HCT116 (cell line): ENCODE measurements at regions not wholly inside any gene's neighbourhood (a gene's known extent, or its start where the extent isn't known, plus 50 kb on each side); places are given as distances from the start of the nearest gene placed in this dataset.

Experiments used
- ATAC-seq: fragments of 200-7000 bp; cut with Tn5 transposase; 2 replicates; pipeline ENCODE4 v1.9.1; 2020; ENCODE audit warnings: mild to moderate bottlenecking, moderate library complexity
- BruUV-seq: library from RNA; stranded (reverse); fragments of 400-500 nt; replicated peaks from 2 replicates; lab custom pipeline; 2021; lab: Mats Ljungman, UMichigan
- CTCF ChIA-PET: fragments of 300-600 bp; sonication (Branson Sonifier 250); formaldehyde crosslinking; loops from one replicate; lab custom pipeline; 2021; ENCODE audit warnings: antibody characterized with exemption; lab: Charles Lee
- POLR2A ChIA-PET: fragments of 300-600, 350-600 bp; sonication (Branson Sonifier 250); formaldehyde crosslinking; loops from one replicate; lab custom pipeline; 2021; ENCODE audit warnings: antibody characterized with exemption; lab: Charles Lee
- RAD21 ChIA-PET, 2 experiments: fragments of 300-600 bp; sonication (Branson Sonifier 250); formaldehyde crosslinking; loops; one replicate each; lab custom pipeline; 2023; ENCODE audit warnings: low total read pairs in 2 of 2; ENCODE audit not compliant: uncharacterized antibody in 2 of 2, unreplicated experiment in 2 of 2, low non-redundant PET in 1 of 2; lab: Charles Lee
- DNase-seq: peaks from one replicate; pipeline ENCODE4 v3.0.0-alpha.2; 2010; ENCODE audit warnings: low read depth, low spot score
- H2AFZ ChIP-seq: fragments of 200-600 bp; shearing (Covaris generic), sonication (generic); 2 replicates; pipeline ENCODE4 v1.6.1; 2017; ENCODE audit warnings: low read depth, mixed run types, mixed read lengths, antibody characterized with exemption, low read length; ENCODE audit not compliant: poor library complexity, severe bottlenecking
- H3K27ac ChIP-seq: 2 replicates; pipeline ENCODE4 v1.5.1; 2012; ENCODE audit warnings: low read depth, low read length
- H3K27me3 ChIP-seq: fragments of 200-600 bp; sonication (generic); 2 replicates; pipeline ENCODE4 v1.6.1; 2016; ENCODE audit warnings: mixed run types, low read length, mixed read lengths; ENCODE audit not compliant: insufficient read depth
- H3K36me3 ChIP-seq, 2 experiments: fragments of 200-500 bp in 1 of 2; fragments of 200-600 bp in 1 of 2; sonication (Bioruptor generic) in 1 of 2; sonication (generic) in 1 of 2; 2 replicates each; pipeline versions ENCODE4 v1.5.1 to v1.6.1; 2014 to 2016; ENCODE audit warnings: low read length in 2 of 2, inconsistent platforms in 1 of 2, mixed read lengths in 1 of 2, mixed run types in 1 of 2; ENCODE audit not compliant: insufficient read depth in 2 of 2, control insufficient read depth in 1 of 2
- H3K4me1 ChIP-seq, 2 experiments: fragments of 200-600 bp in 1 of 2; sonication (generic) in 1 of 2; 2 replicates each; pipeline versions ENCODE4 v1.5.1 to v1.6.1; 2012 to 2017; ENCODE audit warnings: low read length in 2 of 2, inconsistent platforms in 1 of 2, mild to moderate bottlenecking in 1 of 2, mixed read lengths in 1 of 2, mixed run types in 1 of 2, moderate library complexity in 1 of 2; ENCODE audit not compliant: insufficient read depth in 2 of 2, control insufficient read depth in 1 of 2
- H3K4me2 ChIP-seq: fragments of 200-600 bp; sonication (generic); 2 replicates; pipeline ENCODE4 v1.6.1; 2017; ENCODE audit warnings: mixed run types, low read length, mixed read lengths
- H3K4me3 ChIP-seq, 2 experiments: fragments of 200-600 bp in 1 of 2; sonication (generic) in 1 of 2; replicated peaks in 1 of 2; 2 replicates each; pipeline ENCODE4 v1.5.1; 2011 to 2016; ENCODE audit warnings: low read length in 2 of 2, control low read depth in 1 of 2, low read depth in 1 of 2, mild to moderate bottlenecking in 1 of 2, mixed read lengths in 1 of 2, mixed run types in 1 of 2
- H3K79me2 ChIP-seq: fragments of 200-600 bp; sonication (generic); 2 replicates; pipeline ENCODE4 v1.6.1; 2017; ENCODE audit warnings: mild to moderate bottlenecking, mixed run types, low read length, moderate library complexity, mixed read lengths; ENCODE audit not compliant: insufficient read depth
- H3K9ac ChIP-seq: fragments of 200-600 bp; sonication (generic); 2 replicates; pipeline ENCODE4 v1.6.1; 2016; ENCODE audit warnings: low read length, mixed read lengths
- H3K9me2 ChIP-seq: fragments of 200-600 bp; sonication (generic), shearing (Covaris generic); 2 replicates; pipeline ENCODE4 v1.6.1; 2017; ENCODE audit warnings: mixed run types, mild to moderate bottlenecking, moderate library complexity; ENCODE audit not compliant: insufficient read depth
- H3K9me3 ChIP-seq, 2 experiments: fragments of 200-500 bp in 1 of 2; fragments of 200-600 bp in 1 of 2; sonication (Bioruptor generic) in 1 of 2; sonication (generic) in 1 of 2; 2 replicates each; pipeline ENCODE4 v1.6.1; 2014 to 2017; ENCODE audit warnings: low read length in 2 of 2, mixed read lengths in 2 of 2, inconsistent platforms in 1 of 2, low read depth in 1 of 2, mild to moderate bottlenecking in 1 of 2, mixed run types in 1 of 2, moderate library complexity in 1 of 2; ENCODE audit not compliant: control insufficient read depth in 1 of 2, insufficient read depth in 1 of 2
- H4K20me1 ChIP-seq: fragments of 200-600 bp; sonication (generic), shearing (Covaris generic); 2 replicates; pipeline ENCODE4 v1.6.1; 2017; ENCODE audit warnings: mixed run types, mild to moderate bottlenecking, moderate library complexity; ENCODE audit not compliant: insufficient read depth
- CBX3 ChIP-seq: IDR thresholded peaks from 2 replicates; pipeline ENCODE4 v1.6.1; 2012; ENCODE audit warnings: low read depth
- JUND ChIP-seq: IDR thresholded peaks from 2 replicates; pipeline ENCODE4 v1.6.1; 2012
- POLR2A ChIP-seq: IDR thresholded peaks from 2 replicates; pipeline ENCODE4 v1.7.0; 2011; ENCODE audit warnings: borderline replicate concordance; ENCODE audit not compliant: insufficient read depth, insufficient read length; ENCODE audit errors: extremely low read depth
- RAD21 ChIP-seq: IDR thresholded peaks from 2 replicates; pipeline ENCODE4 v1.6.1; 2012; ENCODE audit warnings: low read depth, mild to moderate bottlenecking
- SRF ChIP-seq: IDR thresholded peaks from 2 replicates; pipeline ENCODE4 v1.6.1; 2012; ENCODE audit warnings: low read depth
- YY1 ChIP-seq: IDR thresholded peaks from 2 replicates; pipeline ENCODE4 v1.6.1; 2011; ENCODE audit warnings: low read length, low read depth, moderate library complexity, mild to moderate bottlenecking; ENCODE audit not compliant: insufficient replicate concordance; ENCODE audit errors: extremely low read depth
- ZFX ChIP-seq: fragments of 450-650 bp; IDR thresholded peaks from 2 replicates; pipeline ENCODE4 v1.6.1; 2017
- intact Hi-C: fragments of 100-400 bp; cut with micrococcal nuclease; formaldehyde crosslinking; loops from 2 replicates; pipeline ENCODE4 v1.10.0; 2022
- TF ChIP-seq, protein P1 (sequence below): IDR thresholded peaks from 2 replicates; pipeline ENCODE4 v1.6.1; 2012
- TF ChIP-seq, protein P2 (sequence below): IDR thresholded peaks from 2 replicates; pipeline ENCODE4 v1.6.1; 2012
- TF ChIP-seq, protein P3 (sequence below): IDR thresholded peaks from 2 replicates; pipeline ENCODE4 v1.6.1; 2011; ENCODE audit warnings: mild to moderate bottlenecking, low read length, moderate library complexity; ENCODE audit not compliant: insufficient replicate concordance; ENCODE audit errors: extremely low read depth

DNA sequence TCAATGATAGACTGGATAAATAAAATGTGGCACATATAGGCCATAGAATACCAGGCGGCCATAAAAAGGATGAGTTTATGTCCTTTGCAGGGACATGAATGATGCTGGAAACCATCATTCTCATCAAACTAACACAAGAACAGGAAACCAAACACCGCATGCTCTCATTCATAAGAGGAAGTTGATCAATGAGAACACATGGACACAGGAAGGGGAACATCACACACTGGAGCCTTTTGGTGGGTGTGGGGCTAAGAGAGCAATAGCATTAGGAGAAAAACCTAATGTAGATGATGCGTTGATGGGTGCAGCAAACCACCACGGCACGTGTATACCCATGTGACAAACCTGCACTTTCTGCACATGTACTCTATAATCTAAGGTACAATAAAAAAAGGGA, 883.4 kb upstream of the PRMT6 start:
- Histone ChIP-seq H3K9me3 (peaks cover 5 to 10% of the 10 kb centered on the region in 2 experiments; a peak in 2 of 4 replicates), H3K4me1 (no peaks in the 10 kb centered on the region), H3K36me3 (no peaks in the 10 kb centered on the region), H3K9ac (no peak overlapping the region), H2AFZ (no peak overlapping the region), H3K4me3 (no peak overlapping the region), H3K27me3 (no peaks in the 10 kb centered on the region), H3K27ac (no peak overlapping the region), H3K79me2 (no peaks in the 10 kb centered on the region), H3K9me2 (no peaks in the 10 kb centered on the region), H3K4me2 (no peak overlapping the region), H4K20me1 (no peaks in the 10 kb centered on the region)
- no TSS peak for BruUV-seq
- no peak for ATAC-seq
- CTCF ChIA-PET = no interaction called here
- POLR2A ChIA-PET = no interaction called here
- RAD21 ChIA-PET = no interaction called here
- no peak for DNase-seq
- intact Hi-C loops = no loop called here
- TF ChIP-seq CBX3 = no peak
- no peak for TF ChIP-seq JUND
- TF ChIP-seq ZFX = no peak
- TF ChIP-seq, protein P1, sequence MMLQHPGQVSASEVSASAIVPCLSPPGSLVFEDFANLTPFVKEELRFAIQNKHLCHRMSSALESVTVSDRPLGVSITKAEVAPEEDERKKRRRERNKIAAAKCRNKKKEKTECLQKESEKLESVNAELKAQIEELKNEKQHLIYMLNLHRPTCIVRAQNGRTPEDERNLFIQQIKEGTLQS = no peak
- TF ChIP-seq RAD21 = no peak
- TF ChIP-seq YY1 = no peak
- no peak for TF ChIP-seq POLR2A
- TF ChIP-seq SRF = no peak
- TF ChIP-seq, protein P2, sequence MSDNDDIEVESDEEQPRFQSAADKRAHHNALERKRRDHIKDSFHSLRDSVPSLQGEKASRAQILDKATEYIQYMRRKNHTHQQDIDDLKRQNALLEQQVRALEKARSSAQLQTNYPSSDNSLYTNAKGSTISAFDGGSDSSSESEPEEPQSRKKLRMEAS = no peak
- TF ChIP-seq, protein P3, sequence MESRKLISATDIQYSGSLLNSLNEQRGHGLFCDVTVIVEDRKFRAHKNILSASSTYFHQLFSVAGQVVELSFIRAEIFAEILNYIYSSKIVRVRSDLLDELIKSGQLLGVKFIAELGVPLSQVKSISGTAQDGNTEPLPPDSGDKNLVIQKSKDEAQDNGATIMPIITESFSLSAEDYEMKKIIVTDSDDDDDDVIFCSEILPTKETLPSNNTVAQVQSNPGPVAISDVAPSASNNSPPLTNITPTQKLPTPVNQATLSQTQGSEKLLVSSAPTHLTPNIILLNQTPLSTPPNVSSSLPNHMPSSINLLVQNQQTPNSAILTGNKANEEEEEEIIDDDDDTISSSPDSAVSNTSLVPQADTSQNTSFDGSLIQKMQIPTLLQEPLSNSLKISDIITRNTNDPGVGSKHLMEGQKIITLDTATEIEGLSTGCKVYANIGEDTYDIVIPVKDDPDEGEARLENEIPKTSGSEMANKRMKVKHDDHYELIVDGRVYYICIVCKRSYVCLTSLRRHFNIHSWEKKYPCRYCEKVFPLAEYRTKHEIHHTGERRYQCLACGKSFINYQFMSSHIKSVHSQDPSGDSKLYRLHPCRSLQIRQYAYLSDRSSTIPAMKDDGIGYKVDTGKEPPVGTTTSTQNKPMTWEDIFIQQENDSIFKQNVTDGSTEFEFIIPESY = no peak
